D721Med (cell line): ENCODE measurements at regions not wholly inside any gene's neighbourhood (a gene's known extent, or its start where the extent isn't known, plus 50 kb on each side); places are given as distances from the start of the nearest gene placed in this dataset.
"Not testable (repeated sequence)": the region's sequence is repeated elsewhere in the genome, so short reads cannot be mapped to it uniquely, and the experiment has no call there.

Experiments
- DNase-seq: peaks from one replicate; pipeline ENCODE4 v3.0.0; 2011; ENCODE audit warnings: low spot score; ENCODE audit not compliant: insufficient read length
- FAIRE-seq: peaks from 2 replicates; lab custom pipeline; 2011; peaks lifted over from hg19 to GRCh38; lab: Jason Lieb, UNC
- CTCF ChIP-seq: IDR thresholded peaks from 2 replicates; pipeline ENCODE4 v1.5.1; 2012; ENCODE audit warnings: mild to moderate bottlenecking, control low read depth; ENCODE audit not compliant: insufficient read depth; ENCODE audit errors: missing control alignments

GRCh38 chr3:87120881-87121280, 106.2 kb upstream of the CHMP2B start:
- no peak for TF ChIP-seq CTCF
- no peak for FAIRE-seq
- DNase-seq, result no peak

GRCh38 chr3:87120236-87120635, 106.9 kb upstream of the CHMP2B start:
- TF ChIP-seq CTCF, result no peak
- FAIRE-seq (no peak), DNase-seq (no peak)

GRCh38 chr3:87109465-87109864, 117.6 kb upstream of the CHMP2B start:
- no peak for TF ChIP-seq CTCF
- DNase-seq (no peak), FAIRE-seq (no peak)

GRCh38 chr3:87101861-87102625, 111.1 kb upstream of the VGLL3 start:
- FAIRE-seq, result no peak
- DNase-seq, result no peak
- TF ChIP-seq CTCF, result no peak

- not testable (repeated sequence) for FAIRE-seq, DNase-seq
Measured at GRCh38 chr3:87097733-87098132, 106.8 kb upstream of the VGLL3 start.

- DNase-seq (no peak), FAIRE-seq (no peak)
- TF ChIP-seq CTCF, result no peak
Measured at GRCh38 chr3:87090631-87091030, 99.7 kb upstream of the VGLL3 start.

GRCh38 chr3:87088993-87089841, 98.3 kb upstream of the VGLL3 start:
- TF ChIP-seq CTCF, result no peak

More at GRCh38 chr3:87088993-87089841, 98.3 kb upstream of the VGLL3 start:
- FAIRE-seq, result no peak
- no peak for DNase-seq
